Testis (tissue), 2 donors: ENCODE measurements at regions not wholly inside any gene's neighbourhood (a gene's known extent, or its start where the extent isn't known, plus 50 kb on each side); places are given as distances from the start of the nearest gene placed in this dataset.
A peak's percentile ranks its signal among the peaks of the same experiment; 100 is the strongest.

Experiments used
- DNase-seq: peaks from one replicate; pipeline ENCODE4 v3.0.0-alpha.2; 2019
- H3K27ac ChIP-seq, 2 donors: fragments of 200-600 bp; sonication (generic); one replicate each; pipeline ENCODE4 v1.5.1; 2019
- H3K27me3 ChIP-seq: fragments of 200-600 bp; sonication (generic); one replicate; pipeline ENCODE4 v1.5.1; 2019
- H3K36me3 ChIP-seq: fragments of 200-600 bp; sonication (generic); one replicate; pipeline ENCODE4 v1.5.1; 2017; ENCODE audit warnings: low read depth; ENCODE audit errors: missing control alignments
- H3K4me1 ChIP-seq: fragments of 200-600 bp; sonication (generic); one replicate; pipeline ENCODE4 v1.5.1; 2019
- H3K4me3 ChIP-seq, 2 donors: fragments of 200-600 bp; sonication (generic); one replicate each; pipeline ENCODE4 v1.5.1; 2017 to 2019
- H3K9me3 ChIP-seq: fragments of 200-600 bp; sonication (generic); one replicate; pipeline ENCODE4 v1.5.1; 2017
- CTCF ChIP-seq, 3 experiments: fragments of 450-650 bp in 2 of 3; fragments of 200-600 bp in 1 of 3; sonication (generic) in 1 of 3; IDR thresholded peaks; one replicate each; pipeline ENCODE4 v1.5.1; 2016 to 2019; ENCODE audit warnings: antibody characterized with exemption in 3 of 3, mild to moderate bottlenecking in 2 of 3, moderate library complexity in 1 of 3
- POLR2A ChIP-seq: fragments of 450-650 bp; IDR thresholded peaks from one replicate; pipeline ENCODE4 v1.6.1; 2017; ENCODE audit warnings: antibody characterized with exemption, mild to moderate bottlenecking, moderate library complexity
- whole genome bisulfite sequencing, 2 donors: methylation state at CpG; one replicate each; pipeline ENCODE4 v1.1.5; 2018; 5-methylcytosine and 5-hydroxymethylcytosine counted together
- intact Hi-C: fragments of 100-400 bp; cut with DNase I; formaldehyde crosslinking; loops from one replicate; pipeline ENCODE4 v1.15.1; 2023; ENCODE audit warnings: low total_unique reads

GRCh38 chr12:13362260-13362841, 165.8 kb downstream of the EMP1 start:
- WGBS, 2 donors, result 59 to 60% methylated on average over 5 of the region's 5 CpGs
- intact Hi-C loops, result no loop called here
- H3K27ac ChIP-seq, result no peak overlapping the region
- H3K4me1 ChIP-seq, result no peaks in the 10 kb centered on the region
- no peaks in the 10 kb centered on the region for H3K27me3 ChIP-seq
- H3K4me3 ChIP-seq, result no peak overlapping the region
- no peaks in the 10 kb centered on the region for H3K9me3 ChIP-seq
- no peaks in the 10 kb centered on the region for H3K36me3 ChIP-seq
- TF ChIP-seq POLR2A, result no peak
- peak; percentile 18 to 54 (median 51) for TF ChIP-seq CTCF (IDR thresholded peaks at IDR 0.05)
- DNase-seq, result peak; percentile 70

- no peak for DNase-seq
- H3K4me1 ChIP-seq, result no peaks in the 10 kb centered on the region
- no peaks in the 10 kb centered on the region for H3K9me3 ChIP-seq
- no peak overlapping the region for H3K27ac ChIP-seq
- H3K27me3 ChIP-seq, result peaks cover 3% of the 10 kb centered on the region
- intact Hi-C loops, result no loop called here
- TF ChIP-seq POLR2A (no peak), CTCF (IDR thresholded peaks at IDR 0.05) (no peak)
- no peak overlapping the region for H3K4me3 ChIP-seq
- no peaks in the 10 kb centered on the region for H3K36me3 ChIP-seq
These were observed 163.1 kb downstream of the EMP1 start for GRCh38 chr12:13359636-13360035.

GRCh38 chr12:13358391-13358905, 161.9 kb downstream of the EMP1 start:
- Histone ChIP-seq H3K9me3 (no peaks in the 10 kb centered on the region), H3K4me3 (no peak overlapping the region), H3K27ac (no peak overlapping the region), H3K36me3 (no peaks in the 10 kb centered on the region), H3K27me3 (peaks cover 3% of the 10 kb centered on the region), H3K4me1 (no peaks in the 10 kb centered on the region)
- DNase-seq, result no peak
- intact Hi-C loops, result no loop called here
- 86 to 93% methylated on average over 4 of the region's 4 CpGs for WGBS, 2 donors
- no peak for TF ChIP-seq CTCF (IDR thresholded peaks at IDR 0.05)
- no peak for TF ChIP-seq POLR2A

GRCh38 chr12:13350946-13351345, 154.4 kb downstream of the EMP1 start:
- H3K27me3 ChIP-seq, result peaks cover 3% of the 10 kb centered on the region
- H3K27ac ChIP-seq, result no peak overlapping the region
- H3K9me3 ChIP-seq, result no peaks in the 10 kb centered on the region
- DNase-seq, result no peak
- H3K4me3 ChIP-seq, result no peak overlapping the region
- TF ChIP-seq CTCF (IDR thresholded peaks at IDR 0.05) (no peak), POLR2A (no peak)
- intact Hi-C loops, result no loop called here
- H3K4me1 ChIP-seq, result no peaks in the 10 kb centered on the region
- no peaks in the 10 kb centered on the region for H3K36me3 ChIP-seq
- 61 to 75% methylated on average over 2 of the region's 2 CpGs for WGBS, 2 donors

- H3K27ac ChIP-seq, result no peak overlapping the region
- TF ChIP-seq POLR2A (no peak), CTCF (IDR thresholded peaks at IDR 0.05) (no peak)
- H3K36me3 ChIP-seq, result no peaks in the 10 kb centered on the region
These were observed 153.9 kb downstream of the EMP1 start for GRCh38 chr12:13350381-13350780.

More at GRCh38 chr12:13350381-13350780, 153.9 kb downstream of the EMP1 start:
- Histone ChIP-seq H3K4me3 (no peak overlapping the region), H3K9me3 (no peaks in the 10 kb centered on the region), H3K4me1 (no peaks in the 10 kb centered on the region), H3K27me3 (peaks cover 2% of the 10 kb centered on the region)
- intact Hi-C loops, result no loop called here
- WGBS, 2 donors, result 43 to 62% methylated on average over 2 of the region's 2 CpGs
- no peak for DNase-seq
